DOHH2 (cell line): ENCODE measurements at regions not wholly inside any gene's neighbourhood (a gene's known extent, or its start where the extent isn't known, plus 50 kb on each side); places are given as distances from the start of the nearest gene placed in this dataset.

ENCODE experiments used
- CTCF ChIP-seq: fragments of 200-600 bp; sonication (generic); IDR thresholded peaks from one replicate; pipeline ENCODE4 v1.5.1; 2014; ENCODE audit warnings: antibody characterized with exemption, mild to moderate bottlenecking, low read depth, low read length; ENCODE audit not compliant: poor library complexity, severe bottlenecking
- EZH2phosphoT487 ChIP-seq: fragments of 200-600 bp; sonication (generic); IDR thresholded peaks from 2 replicates; pipeline ENCODE4 v1.6.1; 2017; ENCODE audit warnings: borderline replicate concordance, mild to moderate bottlenecking, antibody characterized with exemption, low read length, moderate library complexity, mixed read lengths

- TF ChIP-seq CTCF (no peak), EZH2phosphoT487 (no peak)
Observed at GRCh38 chr3:135432402-135432801, 533.1 kb upstream of the PPP2R3A start.
